ENCODE measurements at regions not wholly inside any gene's neighbourhood (a gene's known extent, or its start where the extent isn't known, plus 50 kb on each side); places are given as distances from the start of the nearest gene placed in this dataset.

DNA sequence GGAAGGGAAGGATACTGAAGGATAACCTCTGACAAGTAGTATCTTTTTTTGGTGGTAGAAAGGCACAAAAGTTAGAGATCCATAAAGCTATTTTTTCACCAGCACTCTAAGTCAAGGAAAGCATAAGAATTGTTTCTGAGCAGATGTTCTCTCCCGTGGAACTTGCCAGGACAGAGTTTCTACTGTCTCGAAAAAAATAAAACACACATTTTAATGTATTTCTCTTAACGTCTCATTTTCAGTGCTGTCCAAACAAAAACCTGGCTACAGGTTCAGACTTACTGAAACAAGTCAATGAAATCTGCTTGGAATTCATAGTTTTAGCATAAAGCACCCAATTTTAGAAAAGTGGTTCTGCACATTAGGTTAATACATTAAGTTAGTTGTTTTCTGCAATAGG lies 338.3 kb downstream of the LTN1 start:
- no peak for DNase-seq (ENCODE audit: low spot score)

DNA sequence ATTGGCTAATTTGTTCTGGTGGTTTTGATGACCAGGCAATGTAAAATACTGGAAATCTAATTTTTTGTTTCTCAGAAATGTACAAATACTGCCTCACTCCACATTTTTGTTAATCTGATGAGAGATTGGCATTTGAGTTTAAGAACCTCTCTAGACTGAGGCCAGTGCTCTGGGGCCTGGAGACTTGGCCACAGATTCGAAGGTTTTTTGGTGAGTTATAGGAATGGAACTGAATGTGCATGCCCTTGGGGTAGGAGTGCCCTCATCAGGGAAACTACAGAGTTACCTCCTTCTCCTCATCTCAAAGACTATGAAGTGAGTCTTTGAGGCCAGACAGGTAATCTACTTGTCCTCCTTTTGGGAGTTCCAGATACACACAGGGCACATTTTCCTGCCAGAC lies 347.9 kb downstream of the LTN1 start:
- no peak for DNase-seq (ENCODE audit: low spot score)

DNA sequence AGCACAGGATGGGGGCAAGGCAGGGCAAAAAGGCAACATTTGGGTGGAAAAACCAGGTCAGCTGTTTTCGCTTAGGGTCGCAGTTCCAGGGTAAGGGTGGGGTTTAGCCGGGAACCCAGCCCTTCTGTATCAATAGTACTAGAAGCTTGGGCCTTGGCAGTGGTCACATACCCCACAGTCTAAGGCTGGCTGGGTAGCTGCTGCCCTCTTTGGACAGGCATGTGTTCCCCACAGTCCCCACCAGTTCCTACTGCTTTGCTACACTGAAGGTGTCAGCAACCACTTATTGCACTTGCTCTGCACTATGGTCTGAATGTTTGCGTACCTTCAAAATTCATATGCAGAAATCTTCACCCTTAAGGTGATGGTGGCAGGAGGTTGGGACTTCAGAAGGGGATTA lies 349.8 kb downstream of the LTN1 start:
- no peak for DNase-seq (ENCODE audit: low spot score)

DNA sequence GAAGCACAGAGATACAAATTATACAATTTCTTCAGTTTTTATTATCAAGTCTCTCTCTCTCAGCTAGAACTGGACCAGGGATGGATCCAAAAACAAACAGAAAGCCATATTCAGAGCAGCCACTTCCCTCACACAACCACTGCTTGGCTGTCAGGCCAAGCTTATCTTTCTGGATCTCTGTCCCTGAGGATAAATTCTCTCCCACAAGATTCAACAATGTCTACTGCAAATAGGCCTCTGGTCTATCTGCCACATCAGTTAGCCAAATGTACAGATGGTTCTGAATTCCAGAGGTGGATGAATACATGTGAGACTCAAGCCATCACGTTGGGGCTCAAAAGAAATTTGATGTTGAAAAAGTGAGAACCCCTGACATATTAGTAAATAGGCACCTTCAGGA lies 350.9 kb downstream of the LTN1 start:
- no peak for DNase-seq (ENCODE audit: low spot score)

DNA sequence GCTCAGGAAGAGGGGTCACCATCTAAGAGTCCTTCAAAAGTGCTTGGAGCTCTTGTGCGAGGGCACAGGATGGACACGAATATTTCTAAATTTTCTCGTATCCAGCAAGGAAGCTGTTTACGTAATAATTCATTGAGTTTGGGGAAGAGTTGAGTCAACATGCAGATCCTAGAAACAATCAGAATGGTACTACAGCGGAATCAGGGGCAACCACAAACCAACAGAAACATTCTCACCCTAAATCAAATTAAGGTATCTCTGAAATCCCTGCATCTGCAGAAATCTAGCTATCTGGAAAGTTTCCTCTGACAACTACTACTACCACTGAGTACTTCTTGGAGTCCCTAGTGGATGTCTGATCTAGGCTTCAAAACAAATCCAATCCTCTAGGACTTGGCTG lies 352.4 kb downstream of the LTN1 start:
- no peak for DNase-seq (ENCODE audit: low spot score)

DNA sequence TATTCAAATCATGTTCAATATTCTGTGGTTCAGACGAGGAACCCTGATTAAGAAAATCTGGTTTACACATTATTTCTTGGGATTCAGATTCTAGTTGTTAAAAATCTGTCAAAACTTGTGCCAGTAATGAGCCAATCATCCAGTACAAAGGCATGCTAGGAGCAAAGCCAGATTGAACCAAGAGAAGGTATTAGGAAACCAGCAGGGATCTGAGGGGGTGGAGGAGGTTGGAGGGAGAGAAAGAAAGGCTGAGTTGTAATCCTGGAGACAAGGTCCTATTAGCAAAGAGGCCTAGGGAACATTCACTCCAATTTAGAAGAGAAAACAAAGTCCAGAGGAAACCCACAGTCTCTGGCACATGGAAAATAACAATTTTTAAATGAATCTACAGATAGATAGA lies 352.9 kb downstream of the LTN1 start:
- no peak for DNase-seq (ENCODE audit: low spot score)

DNA sequence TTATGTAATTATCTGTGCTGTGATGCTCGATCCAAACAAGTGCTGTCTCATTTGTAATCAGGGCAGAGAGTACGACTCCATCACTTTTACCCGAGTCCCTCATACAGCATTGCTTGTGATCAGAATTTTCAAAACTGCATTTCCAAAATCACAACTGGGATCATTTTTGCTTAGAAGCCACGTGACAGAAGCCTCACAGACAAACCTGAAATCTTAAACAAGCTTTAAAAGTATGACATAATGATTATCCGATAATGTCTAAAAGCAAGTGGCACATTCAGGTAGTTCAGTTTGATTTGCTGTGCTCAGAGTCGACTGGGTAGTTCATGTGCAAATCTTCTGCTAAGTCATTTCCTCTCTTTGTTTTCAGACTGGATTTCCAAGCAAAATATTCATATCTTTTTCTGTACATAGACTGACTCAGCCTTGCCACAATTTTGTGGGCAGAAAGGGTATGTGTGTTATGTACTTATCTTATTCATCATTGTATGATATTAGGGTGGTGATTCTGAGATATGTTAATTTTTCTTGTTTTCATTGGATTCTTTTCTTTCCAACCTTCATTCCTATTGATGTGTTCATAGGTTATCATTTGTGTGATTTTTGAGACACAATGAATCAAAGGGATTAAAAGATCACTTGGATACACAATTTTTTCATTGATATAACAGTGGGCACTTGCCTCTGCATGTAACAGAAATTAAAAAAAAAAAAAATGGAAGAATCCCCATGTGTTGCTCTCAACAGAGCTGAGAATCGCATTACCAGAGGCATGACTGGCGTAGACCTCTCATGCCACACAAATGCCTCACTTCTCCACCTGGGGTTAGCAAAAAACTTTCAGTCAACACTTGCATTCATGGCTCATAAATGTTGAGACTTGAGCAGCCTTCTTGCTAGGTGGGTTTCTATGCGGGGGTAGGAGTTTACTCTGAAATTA lies 355.7 kb downstream of the LTN1 start:
- DNase-seq (ENCODE audit: low spot score) = no peak

DNA sequence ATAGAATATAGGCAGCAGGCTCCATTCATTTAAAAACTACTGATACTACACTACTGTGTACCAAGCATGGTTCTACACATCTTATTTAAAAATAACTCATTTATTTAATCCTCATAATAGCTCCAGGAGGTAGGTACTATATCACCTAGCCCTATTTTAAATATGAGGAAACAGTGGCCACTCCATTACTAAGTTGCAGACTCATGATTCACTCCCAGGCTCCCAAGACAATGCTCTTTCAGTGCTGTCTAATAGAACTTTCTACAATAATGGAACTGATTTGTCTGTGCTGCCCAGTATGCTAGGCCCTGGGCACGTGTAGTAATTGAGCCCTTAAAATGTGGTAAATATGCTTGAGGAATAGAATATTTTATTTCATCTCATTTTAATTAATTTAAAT lies 357.1 kb downstream of the LTN1 start:
- no peak for DNase-seq (ENCODE audit: low spot score)

DNA sequence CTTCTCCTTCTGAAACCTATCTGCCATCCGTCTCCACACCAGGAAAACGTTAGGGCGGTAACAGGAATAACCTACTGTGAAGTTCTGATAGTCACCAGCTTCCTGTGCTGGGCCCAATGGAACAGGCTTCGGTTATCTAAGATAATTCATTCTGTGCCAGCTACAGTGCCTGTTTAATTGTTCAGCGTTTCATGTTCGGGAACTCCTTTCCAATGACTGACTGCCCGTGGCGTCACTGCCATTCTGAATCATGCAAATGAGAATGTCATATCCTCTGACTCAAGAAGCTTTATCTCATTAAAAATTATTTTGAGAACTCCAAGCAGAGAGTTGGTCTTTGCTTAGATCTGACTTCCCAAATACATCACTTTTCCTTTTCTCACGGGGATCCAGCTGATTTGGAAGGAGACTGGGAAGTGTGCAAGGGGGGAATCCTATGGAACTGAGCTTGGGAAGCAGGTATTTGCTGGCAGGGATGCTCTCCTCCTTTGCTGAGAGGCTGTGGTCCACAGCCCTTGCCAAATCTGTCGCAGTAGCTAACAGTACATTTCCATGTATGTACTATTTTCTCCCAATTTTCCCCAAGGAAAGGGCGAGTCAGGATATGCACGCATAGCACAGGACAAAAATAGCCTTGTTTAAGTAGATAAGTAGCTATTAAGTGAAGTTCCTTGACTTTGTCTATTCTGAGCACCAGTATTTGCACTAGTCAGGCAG lies 358.7 kb downstream of the LTN1 start:
- DNase-seq (ENCODE audit: low spot score) = no peak

DNA sequence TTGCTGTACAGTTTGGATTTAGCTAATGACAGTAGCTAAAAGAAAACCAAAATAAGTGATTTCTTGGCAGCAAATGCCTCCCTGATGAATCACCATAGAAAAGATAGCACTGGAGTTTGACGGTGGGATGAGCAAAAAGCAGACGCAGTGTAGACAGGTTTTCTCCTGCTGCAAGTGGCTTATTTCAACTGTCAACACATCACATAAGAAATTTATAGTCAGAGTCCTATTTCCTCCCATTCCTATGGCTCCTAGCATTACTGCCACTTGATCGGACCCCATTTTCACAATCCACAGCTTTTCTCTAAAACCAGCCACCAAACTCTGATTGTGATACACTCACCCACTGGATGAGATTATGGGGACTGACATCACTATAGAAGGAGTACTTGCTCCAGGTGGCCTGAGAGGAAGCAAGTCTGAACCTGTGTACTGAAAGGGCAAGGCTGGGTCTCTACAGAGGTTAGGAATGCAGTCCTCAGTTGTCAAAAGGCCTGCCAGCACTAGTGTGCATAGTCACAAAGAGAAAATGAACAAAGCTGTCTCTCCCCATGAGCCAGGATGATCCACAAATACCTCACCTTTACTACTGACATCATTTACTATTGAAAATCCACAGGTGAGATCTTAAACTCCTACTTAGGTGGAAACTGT lies 359.8 kb downstream of the LTN1 start:
- no peak for DNase-seq (ENCODE audit: low spot score)

DNA sequence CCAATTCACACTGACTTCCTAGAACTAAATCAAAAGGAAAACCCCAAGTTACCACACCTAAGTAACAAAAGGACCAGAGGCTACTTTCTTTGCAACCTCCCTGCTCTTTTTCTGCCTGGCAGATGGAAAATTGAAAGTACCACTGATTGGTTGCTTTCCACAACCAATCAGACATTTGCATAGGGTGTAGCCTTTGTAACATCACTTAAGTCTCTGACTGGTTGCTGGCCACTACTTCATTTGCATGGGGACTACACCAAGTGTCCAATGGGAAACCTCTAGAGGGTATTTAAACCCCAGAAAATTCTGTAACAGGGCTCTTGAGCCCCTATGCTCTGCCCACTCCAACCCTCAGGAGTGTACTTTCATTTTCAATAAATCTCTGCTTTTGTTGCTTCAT lies 365.0 kb downstream of the LTN1 start:
- no peak for DNase-seq (ENCODE audit: low spot score)

DNA sequence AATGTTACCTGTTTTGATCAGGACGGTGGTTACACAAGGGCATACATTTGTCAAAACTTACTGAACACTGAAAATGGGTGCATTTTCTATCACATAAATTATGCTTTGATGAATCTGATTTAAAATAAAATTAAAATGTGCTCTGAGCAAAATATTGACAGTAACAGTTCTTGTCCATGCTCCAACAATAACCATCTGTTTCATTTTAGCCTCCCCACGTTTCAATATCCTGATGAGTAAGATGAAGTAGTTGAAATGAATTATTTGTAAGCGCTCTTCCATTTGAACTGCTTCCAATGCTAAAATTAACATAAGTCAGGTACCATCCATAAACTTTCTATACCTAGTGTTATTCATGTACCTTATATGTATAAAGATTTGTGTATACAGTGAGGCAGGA lies 365.4 kb downstream of the LTN1 start:
- peak; percentile 6 for DNase-seq (ENCODE audit: low spot score)

DNA sequence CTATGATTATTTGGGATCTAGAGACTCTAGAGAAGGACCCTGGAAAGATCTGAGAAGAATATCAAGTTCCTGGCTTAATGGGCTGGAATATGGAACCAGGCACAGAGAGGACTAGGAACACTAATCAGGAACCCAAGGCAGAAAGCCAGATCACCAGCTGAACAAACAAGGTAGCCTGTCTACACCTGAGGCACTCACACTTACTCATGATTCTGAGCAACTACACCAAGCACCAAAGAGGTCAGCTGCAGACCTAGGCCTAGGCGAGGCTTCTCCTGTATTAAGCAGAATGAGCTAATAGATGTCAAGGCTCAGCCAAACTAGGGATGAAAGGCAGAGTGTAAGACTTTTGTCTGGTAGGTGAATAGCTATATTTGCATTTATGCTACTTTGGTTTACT lies 368.1 kb downstream of the LTN1 start:
- DNase-seq (ENCODE audit: low spot score) = no peak

DNA sequence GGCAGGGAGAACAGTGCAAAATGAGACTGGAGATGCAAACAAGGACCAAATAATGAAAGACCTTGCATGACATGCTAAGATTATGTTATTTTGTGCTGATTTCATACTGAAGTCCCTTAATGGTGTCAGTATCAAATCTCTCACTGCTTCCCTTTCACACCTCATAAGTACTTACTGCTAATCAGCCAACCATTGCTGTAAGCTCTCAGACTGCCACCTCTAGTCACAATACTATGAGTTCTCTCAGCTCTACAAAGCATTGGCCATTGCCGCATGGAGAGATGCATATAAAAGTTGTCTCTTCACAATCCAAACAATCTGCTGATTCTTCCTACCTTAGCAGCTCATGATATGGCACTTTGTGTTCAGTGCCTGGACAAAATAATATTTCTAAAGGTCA lies 375.4 kb downstream of the LTN1 start:
- no peak for DNase-seq (ENCODE audit: low spot score)

DNA sequence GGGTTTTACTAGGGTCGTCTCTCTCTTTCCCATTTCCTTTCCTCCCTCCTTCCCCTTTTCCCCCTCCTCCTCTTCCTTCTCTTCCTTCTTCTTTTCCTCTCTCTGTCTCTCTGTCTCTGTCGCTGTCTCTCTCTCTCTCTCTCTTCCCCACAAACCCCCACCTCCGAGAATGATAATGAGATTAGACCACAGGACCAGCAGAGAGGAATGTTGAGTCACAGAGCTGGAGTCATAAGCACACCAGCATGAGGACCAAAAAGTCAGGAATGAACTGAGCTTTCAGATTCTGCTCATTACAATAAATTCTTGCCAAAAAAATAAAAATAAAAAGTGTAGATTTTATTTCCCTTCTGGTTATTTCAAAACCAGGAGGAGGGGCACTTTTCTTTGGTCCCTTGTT lies 377.4 kb downstream of the LTN1 start:
- no peak for DNase-seq (ENCODE audit: low spot score)

DNA sequence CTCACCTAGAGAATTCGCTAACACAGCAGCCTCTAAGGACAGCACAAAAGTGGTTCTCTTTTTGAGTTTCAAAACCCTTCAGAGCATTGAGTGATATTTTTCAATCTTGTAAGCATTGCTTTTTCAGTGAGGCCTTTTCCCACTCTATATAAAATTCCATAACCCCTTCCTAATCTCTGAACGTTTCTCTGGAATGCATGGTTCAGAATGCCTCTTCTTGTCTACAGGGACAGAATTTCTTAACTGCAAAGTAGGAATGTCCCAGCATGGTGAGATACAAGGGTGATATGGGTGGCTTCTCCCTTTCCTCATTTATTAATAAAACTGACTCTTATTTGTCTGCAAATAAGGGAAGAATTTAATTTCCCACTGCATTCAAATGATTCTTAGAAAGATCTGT lies 377.9 kb downstream of the LTN1 start:
- DNase-seq (ENCODE audit: low spot score) = no peak

DNA sequence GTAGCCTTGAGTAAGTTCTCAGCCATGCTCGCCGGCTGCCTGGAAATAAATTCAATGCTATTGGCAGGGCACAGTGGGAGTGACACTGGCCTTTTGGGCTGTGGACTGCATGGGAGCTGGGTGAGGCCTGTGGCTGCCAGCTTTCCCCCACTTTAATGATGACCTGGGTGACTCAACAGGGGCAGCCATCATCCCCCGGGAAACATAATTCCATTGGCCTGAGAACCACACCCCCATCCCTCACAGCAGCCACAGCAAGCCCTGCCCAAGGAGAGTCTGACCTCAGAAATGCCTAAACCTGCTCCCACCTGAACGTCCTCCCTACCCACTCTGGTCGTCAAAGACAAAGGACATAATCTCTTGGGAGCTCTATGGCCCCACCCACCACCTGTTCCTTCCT lies 384.0 kb downstream of the LTN1 start:
- no peak for DNase-seq (ENCODE audit: low spot score)

DNA sequence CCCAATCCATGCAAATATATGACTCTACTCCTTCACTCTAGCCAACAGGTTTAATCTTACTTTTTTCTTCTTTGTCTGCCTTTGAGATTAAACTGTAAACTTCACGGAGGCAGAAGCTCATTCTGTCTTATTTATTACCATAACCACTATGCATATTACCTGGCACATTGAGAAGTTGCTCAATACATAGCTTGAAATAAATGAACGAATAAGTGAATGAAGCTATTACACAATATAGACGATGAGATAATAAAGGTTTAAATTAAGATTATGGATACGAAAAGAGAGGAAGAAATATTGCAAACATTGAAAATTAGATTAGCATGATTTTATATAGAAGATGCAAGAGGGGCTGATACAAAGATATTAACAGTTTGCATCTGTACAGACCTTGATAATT lies 385.1 kb downstream of the LTN1 start:
- no peak for DNase-seq (ENCODE audit: low spot score)

DNA sequence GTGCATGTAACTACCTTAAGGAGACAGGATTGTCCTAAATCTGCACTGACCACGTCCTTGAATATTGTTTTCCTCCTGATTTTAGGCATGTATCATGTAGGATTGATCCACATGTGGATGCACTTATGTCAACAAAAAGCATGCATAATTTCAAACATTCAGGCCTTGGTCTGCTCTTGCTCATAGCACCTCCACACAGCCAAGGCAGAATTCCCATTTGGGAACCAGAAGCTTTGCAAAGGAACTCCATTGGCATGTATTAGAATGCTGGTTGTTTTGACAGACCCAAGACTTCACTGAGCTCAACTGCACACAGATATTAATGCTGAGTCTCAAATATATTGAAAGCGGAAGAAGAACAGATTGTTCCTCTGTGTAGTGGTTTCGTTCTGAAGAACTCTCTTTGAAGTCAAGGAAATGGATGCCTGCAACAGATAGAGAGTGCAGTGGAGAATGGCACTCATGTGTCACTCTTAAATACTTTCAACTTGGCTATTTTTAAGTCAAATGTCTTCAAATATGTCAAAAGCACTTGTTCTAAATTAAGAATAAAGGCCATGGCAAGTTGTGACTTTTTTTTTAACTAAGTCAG lies 387.6 kb downstream of the LTN1 start:
- no peak for DNase-seq (ENCODE audit: low spot score)

DNA sequence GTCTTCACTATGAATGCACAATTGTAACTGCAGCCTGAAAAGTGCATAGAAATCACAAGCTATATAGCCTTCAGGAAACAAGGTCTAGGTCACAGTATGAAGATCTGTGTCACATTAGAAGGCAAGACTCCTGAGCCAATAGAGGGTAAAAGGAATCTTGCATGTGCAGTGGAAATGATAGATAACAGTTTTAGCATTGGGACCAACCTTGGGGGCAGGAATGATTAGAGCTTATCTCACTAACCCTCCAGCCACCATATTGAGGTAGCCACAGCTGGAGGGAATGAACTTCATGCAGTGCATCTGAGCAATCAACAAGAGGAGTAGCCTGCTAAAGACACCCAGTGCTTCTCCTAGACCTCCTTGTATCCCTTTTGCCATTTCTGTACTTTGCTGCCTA lies 390.1 kb downstream of the LTN1 start:
- DNase-seq (ENCODE audit: low spot score) = no peak

DNA sequence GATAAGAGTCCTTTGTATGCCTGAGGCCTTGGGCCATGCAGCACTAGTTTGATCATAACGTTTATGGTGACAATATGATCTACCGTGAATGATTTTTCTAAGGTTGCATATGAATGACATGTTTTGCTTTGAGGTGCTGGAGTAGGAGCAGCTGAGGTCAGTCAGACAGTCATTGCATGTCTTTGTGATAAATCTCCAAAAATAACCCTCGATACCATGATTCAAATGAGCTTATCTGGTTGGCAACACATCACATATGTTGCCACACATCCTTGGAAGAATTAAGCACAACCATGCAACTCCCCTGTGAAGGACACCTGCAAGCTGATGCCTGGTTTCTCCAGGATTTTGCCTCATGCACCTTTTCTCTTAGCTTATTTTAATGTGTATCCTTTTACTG lies 394.5 kb downstream of the LTN1 start:
- DNase-seq (ENCODE audit: low spot score) = no peak

DNA sequence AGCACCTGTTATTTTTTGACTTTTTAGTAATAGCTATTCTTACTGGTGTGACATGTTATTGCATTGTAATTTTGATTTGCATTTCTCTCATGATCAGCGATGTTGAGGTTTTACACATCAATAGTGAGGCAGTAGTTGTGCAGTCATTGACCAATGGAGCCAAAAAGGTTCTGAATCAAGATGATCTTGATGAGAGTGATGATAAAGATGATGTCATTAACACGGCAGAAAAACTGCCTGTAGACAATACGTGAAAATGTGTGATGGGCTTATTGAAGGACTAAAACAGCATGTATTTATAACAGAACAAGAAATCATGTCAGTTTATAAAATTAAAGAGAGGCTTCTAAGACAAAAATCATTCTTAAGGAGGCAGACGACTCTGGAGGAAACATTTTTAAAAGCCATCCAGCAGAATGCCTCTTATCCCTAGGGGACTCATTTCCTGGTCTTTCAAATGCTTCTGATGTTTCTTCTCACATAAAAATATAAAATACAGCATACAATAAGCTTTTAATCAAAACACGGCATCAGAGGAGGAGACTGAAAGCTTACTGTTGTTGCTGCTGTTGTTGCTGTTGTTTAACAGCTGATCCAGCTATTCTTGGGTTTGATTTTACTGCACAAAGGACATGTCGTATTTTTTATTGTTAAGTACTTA lies 400.3 kb downstream of the LTN1 start:
- DNase-seq (ENCODE audit: low spot score) = no peak

Data from cerebellar cortex (tissue), 1 donor.